Activated CD4-positive, alpha-beta T cell treated with anti-CD3 and anti-CD28 coated beads for 4 hours (primary cell): ENCODE measurements at regions not wholly inside any gene's neighbourhood (a gene's known extent, or its start where the extent isn't known, plus 50 kb on each side); places are given as distances from the start of the nearest gene placed in this dataset.

Source experiments
- DNase-seq, 2 donors: peaks; one replicate each; pipeline ENCODE4 v3.0.0-alpha.2; 2020

- no peak for DNase-seq
Measured at GRCh38 chr20:40265825-40266533, 423.1 kb downstream of the MAFB start.

- DNase-seq = no peak
Measured at GRCh38 chr20:40262219-40262618, 426.8 kb downstream of the MAFB start.

- no peak for DNase-seq
Measured at GRCh38 chr20:40258931-40259330, 430.1 kb downstream of the MAFB start.

DNA sequence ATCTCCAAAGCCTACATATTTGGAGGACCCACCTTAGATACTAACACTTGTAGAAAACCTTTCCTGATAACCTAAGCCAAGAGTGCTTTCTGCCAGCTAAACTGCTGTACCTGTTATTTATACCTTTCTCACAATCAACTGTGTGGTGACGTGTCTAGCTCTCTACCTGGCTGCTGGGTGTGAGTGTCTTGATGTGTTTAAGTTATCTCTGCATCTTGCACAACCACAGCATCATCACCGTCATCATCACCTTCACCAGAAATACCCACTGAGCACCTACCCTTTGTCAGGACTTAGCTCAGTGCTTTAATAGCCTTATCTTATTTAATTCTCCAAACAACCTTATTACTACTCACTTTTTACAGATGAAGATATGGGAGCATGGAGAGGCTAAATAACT lies 431.3 kb downstream of the MAFB start:
- DNase-seq = no peak

- no peak for DNase-seq
Measured at GRCh38 chr20:40255365-40255764, 433.7 kb downstream of the MAFB start.

DNA sequence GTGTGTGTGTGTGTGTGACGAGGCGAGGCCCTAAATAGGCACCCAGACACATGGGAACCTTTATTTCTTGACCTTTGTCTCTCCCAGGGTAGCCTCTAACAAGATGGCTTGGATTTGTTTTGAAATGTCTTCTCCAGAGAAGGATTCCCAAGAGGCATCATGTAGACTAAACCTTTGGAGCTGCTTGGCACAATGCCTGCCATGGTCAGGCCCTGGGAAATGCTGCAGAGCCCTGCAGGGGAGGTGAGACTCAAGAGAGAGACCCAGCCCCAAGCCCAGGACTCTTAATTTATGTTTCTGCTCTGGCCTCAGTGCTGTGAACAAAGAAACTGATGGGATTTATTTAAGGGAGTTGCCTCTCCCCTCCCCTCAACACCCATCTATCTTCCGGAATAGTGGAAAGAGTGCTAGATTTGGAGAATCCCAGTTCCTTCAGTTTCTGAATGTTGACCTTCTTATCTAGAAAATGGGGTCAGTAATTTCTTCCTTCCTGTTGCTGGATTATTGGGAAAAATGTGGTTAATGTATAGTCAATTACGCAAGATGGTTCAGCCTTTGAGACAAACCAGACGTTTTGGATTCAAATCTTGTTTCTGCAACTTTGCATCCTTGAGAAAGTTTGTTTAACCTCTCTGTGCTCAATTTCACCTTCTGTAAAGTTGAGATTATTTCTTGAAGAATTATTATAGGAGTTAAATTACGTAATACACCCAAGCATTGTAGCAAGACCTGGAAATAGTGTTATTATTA lies 434.8 kb downstream of the MAFB start:
- no peak for DNase-seq

GRCh38 chr20:40251284-40251932 lies 437.6 kb downstream of the MAFB start:
- DNase-seq = no peak

DNA sequence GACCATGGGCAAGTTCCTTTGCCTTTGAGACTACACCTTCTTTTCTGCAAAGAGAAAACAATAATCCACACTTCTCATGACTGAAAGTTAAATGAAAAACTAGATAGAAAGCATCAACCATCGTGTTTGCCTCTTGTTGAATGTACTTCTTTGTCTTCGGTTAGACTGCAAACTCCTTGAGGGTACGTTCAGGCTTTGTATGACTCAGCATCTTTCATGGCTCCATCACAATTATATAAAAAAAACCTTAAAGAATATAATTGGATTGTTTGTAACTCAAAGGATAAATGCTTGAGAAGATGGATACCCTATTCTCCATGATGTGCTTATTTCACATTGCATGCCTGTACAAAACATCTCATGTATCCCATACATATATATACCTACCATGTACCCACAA lies 439.2 kb downstream of the MAFB start:
- no peak for DNase-seq

DNA sequence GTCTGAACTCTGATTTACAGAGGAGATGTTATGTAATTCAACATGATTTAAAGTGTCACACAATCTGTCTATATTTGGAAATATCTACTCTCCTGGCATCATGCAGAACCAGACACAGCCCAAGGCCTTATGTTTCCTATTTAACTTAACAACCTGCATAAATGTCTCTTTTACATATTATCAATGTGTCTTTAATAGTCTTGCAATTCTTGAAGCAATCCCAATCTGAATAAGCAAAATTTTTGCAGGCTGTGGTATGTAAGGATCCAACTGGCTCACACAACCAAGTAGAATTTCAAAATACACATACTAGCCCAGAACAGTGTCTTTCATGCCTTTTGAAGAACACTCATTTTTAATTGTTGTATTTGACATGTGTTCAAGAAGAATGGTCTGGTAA lies 443.2 kb downstream of the MAFB start:
- DNase-seq = no peak

DNA sequence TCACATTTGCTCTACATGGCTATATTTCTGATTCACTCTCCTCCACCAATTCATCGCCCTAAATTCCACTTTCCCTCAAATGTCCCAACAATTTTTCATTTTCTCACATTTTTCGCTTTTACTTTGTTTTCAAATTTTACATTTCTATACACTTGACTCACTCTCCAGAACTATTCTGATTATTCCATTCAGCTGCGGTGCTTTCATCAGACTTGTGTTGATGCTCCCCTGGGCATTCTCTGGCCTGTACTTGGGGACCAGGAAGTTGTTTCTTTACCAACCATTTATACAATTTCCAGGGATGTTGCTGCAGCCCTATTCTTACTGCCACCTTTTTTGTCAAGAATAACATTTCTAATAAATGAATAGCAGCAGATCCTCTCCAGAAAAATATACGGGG lies 444.8 kb downstream of the MAFB start:
- DNase-seq = no peak

GRCh38 chr20:40241596-40242343 lies 447.3 kb downstream of the MAFB start:
- DNase-seq = no peak

DNA sequence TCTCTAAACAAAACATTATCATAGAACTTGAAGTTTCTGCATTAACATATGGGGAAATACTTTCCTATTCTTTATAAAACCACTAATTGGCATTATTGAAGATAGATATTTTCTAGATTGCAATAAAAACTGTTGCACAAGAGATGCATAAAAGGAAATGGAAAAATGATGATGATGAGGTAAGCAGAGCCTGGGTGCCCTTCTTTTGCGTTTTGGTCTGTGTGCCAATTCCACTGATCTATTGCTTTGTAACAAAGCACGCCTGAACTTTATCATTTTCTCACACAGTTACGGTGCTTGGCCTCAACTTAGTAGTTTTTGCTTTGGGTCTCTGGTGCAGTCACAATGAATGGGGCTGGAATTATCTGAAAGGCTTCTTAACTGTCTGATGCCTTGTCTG lies 450.5 kb downstream of the MAFB start:
- no peak for DNase-seq

GRCh38 chr20:40234593-40234992 lies 454.4 kb downstream of the MAFB start:
- DNase-seq = no peak

DNA sequence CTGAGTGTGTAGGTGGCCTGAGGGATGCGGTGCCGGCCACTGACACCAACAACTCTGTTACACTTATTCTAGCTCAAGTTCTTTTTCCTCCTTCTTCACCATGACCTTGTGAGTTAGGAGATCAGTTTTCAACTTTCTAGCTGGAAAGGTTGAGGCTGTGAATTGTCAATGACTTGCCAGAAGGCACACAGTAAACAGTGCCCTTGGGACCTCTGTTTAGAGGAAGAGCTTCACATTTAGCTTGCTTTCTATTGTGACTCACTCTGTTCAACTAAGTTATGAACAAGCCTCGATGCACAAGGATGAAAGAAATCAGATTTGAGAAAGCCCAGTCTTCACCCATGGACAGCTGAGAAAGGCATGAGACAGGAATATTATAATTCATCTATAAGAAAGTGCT lies 455.6 kb downstream of the MAFB start:
- no peak for DNase-seq

- no peak for DNase-seq
Measured at GRCh38 chr20:40232756-40233155, 456.3 kb downstream of the MAFB start.

DNA sequence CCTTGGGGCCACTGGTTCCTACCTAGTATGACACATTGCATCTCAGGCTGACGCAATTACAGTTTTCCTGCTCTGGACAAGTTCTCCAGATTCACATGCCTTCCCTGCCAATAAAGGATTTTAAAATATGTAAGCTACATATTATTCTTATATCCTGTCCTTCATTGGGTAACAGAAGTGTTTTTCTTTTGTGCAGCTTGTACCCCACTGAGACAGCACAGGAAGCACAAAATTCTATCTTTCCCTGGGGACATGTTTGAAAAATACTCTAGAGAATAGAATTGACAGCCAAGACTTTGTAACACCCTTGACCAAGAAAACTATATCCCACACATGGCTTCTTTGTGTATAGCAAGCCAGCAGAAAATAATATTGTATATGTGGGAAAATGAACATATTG lies 456.8 kb downstream of the MAFB start:
- no peak for DNase-seq

GRCh38 chr20:40230486-40230885 lies 458.6 kb downstream of the MAFB start:
- DNase-seq = no peak

DNA sequence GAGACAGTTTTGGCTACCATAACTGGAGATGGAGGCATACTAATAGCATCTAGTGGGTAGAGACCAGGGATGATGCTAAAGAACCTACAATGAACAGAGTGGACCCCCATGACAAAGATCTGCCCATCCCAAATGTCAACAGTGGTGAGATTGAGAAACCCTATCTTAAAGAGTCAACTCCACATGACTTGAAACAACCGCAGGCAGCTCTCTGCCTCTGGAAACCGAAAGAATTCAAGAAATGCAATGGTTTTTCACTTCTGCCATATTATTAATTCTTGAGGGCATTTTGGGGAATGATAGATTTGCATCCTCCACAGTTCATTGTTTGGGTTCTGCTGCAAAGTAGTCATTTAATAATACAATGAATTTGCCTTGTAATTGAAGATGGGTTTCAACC lies 463.4 kb downstream of the MAFB start:
- DNase-seq = no peak

DNA sequence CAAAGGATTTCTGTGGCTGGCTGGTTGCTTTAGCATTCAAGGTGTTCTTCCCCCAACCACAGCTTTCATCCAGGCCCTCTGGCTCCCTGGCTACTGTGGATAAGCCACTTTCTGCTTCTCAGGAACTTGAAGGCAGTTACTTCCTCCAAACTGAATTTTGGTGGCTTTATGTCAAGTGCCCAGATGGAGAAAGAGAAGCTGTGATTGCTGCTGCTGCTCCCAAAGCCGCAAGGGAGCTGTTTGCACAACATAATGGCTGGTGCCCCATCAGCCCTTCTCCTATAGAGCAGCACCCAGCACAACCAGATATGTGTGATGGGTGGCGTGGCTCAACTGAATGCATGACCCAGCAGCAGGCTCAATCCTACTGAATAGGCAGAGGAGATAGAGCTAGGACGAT lies 465.2 kb downstream of the MAFB start:
- no peak for DNase-seq

- DNase-seq = no peak
Measured at GRCh38 chr20:40218971-40219370, 470.1 kb downstream of the MAFB start.

GRCh38 chr20:40218316-40218969 lies 470.6 kb downstream of the MAFB start:
- no peak for DNase-seq

DNA sequence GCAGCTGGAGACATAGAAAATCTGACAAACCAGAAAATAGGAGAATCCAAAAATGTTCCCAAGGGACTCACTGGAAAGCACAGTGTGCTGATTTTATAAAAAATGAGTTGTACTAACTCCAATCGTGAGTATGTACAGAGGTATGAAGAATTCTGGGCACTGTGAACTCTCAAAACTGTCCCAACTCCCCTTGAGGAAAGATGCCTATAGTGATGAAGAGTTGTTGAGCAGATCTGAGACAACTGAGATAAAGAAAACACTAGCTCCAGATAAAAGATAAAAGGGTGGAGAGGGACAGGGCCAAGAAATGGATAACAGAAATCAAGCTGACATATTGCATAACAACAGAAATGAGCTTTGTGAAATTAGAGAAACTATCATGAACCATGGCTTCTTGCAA lies 481.4 kb downstream of the MAFB start:
- DNase-seq = no peak

DNA sequence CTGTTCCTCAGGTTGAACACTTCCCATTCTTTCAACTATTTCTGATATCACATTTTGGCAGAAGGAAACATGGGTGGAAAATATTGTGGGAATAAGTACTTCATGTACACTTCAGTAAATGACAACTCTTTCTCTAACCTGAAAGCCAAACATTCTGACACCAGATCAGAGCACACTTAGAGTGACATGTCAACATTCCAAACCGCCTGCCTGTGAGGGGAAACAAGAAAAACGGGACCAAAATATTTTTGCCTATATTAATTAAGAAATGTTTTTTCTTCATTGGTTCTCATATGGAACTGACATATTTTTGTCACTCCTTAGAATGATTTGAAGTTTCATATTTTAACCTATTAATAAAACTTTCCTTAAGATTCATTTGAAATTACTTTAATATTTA lies 483.1 kb downstream of the MAFB start:
- DNase-seq = no peak
